A673 (cell line): ENCODE measurements at regions not wholly inside any gene's neighbourhood (a gene's known extent, or its start where the extent isn't known, plus 50 kb on each side); places are given as distances from the start of the nearest gene placed in this dataset.

ENCODE experiments used
- BruUV-seq: library from RNA; stranded (reverse); fragments of 400-500 nt; replicated peaks from 2 replicates; lab custom pipeline; 2021; lab: Mats Ljungman, UMichigan
- CTCF ChIA-PET: fragments of 300-600 bp; sonication (Branson Sonifier 250); formaldehyde crosslinking; loops from one replicate; lab custom pipeline; 2022; ENCODE audit warnings: antibody characterized with exemption; lab: Charles Lee
- POLR2A ChIA-PET: fragments of 300-600 bp; sonication (Branson Sonifier 250); formaldehyde crosslinking; loops from one replicate; lab custom pipeline; 2022; ENCODE audit warnings: antibody characterized with exemption; ENCODE audit not compliant: low non-redundant PET; lab: Charles Lee
- DNase-seq: peaks from one replicate; pipeline ENCODE4 v3.0.0-alpha.2; 2015; ENCODE audit warnings: low spot score
- H3K27ac ChIP-seq: fragments of 200-600 bp; sonication (generic); 2 replicates; pipeline ENCODE4 v1.5.1; 2016; ENCODE audit warnings: mixed run types, low read depth, mild to moderate bottlenecking, mixed read lengths, antibody characterized with exemption, low read length; ENCODE audit not compliant: poor library complexity, severe bottlenecking
- H3K27me3 ChIP-seq: fragments of 200-600 bp; sonication (generic); replicated peaks from 2 replicates; pipeline ENCODE4 v1.6.1; 2017; ENCODE audit warnings: mixed run types, low read depth, mild to moderate bottlenecking, mixed read lengths, antibody characterized with exemption, low read length; ENCODE audit not compliant: insufficient read depth, poor library complexity
- H3K36me3 ChIP-seq: fragments of 200-600 bp; sonication (generic); 2 replicates; pipeline ENCODE4 v1.6.1; 2016; ENCODE audit warnings: mixed run types, mild to moderate bottlenecking, mixed read lengths, antibody characterized with exemption, low read length; ENCODE audit not compliant: insufficient read depth, poor library complexity, severe bottlenecking
- H3K4me1 ChIP-seq: fragments of 200-600 bp; sonication (generic); 2 replicates; pipeline ENCODE4 v1.6.1; 2017; ENCODE audit warnings: mixed run types, mild to moderate bottlenecking, mixed read lengths, antibody characterized with exemption, low read length; ENCODE audit not compliant: insufficient read depth, poor library complexity, severe bottlenecking
- H3K4me3 ChIP-seq: fragments of 200-600 bp; sonication (generic); 2 replicates; pipeline ENCODE4 v1.5.1; 2016; ENCODE audit warnings: low read depth, mixed run types, mild to moderate bottlenecking, mixed read lengths, low read length; ENCODE audit not compliant: poor library complexity, severe bottlenecking
- H3K9me3 ChIP-seq: fragments of 200-600 bp; sonication (generic); 2 replicates; pipeline ENCODE4 v1.6.1; 2016; ENCODE audit warnings: mixed run types, low read depth, mild to moderate bottlenecking, mixed read lengths, antibody characterized with exemption, low read length; ENCODE audit not compliant: poor library complexity, severe bottlenecking
- CTCF ChIP-seq: fragments of 300-800, 200-600 bp; sonication (generic); conservative IDR thresholded peaks from 2 replicates; pipeline ENCODE4 v1.5.1; 2017; ENCODE audit warnings: low read depth, mild to moderate bottlenecking, antibody characterized with exemption, low read length, moderate library complexity, mixed read lengths
- EZH2 ChIP-seq: fragments of 200-600 bp; sonication (generic); IDR thresholded peaks from 2 replicates; pipeline ENCODE4 v1.6.1; 2017; ENCODE audit warnings: borderline replicate concordance, low read depth, mild to moderate bottlenecking, mixed read lengths, antibody characterized with exemption, low read length; ENCODE audit not compliant: poor library complexity, severe bottlenecking
- intact Hi-C: fragments of 100-400 bp; cut with micrococcal nuclease; formaldehyde crosslinking; loops from one replicate; pipeline ENCODE4 v1.10.0; 2022; ENCODE audit not compliant: unreplicated experiment

DNA sequence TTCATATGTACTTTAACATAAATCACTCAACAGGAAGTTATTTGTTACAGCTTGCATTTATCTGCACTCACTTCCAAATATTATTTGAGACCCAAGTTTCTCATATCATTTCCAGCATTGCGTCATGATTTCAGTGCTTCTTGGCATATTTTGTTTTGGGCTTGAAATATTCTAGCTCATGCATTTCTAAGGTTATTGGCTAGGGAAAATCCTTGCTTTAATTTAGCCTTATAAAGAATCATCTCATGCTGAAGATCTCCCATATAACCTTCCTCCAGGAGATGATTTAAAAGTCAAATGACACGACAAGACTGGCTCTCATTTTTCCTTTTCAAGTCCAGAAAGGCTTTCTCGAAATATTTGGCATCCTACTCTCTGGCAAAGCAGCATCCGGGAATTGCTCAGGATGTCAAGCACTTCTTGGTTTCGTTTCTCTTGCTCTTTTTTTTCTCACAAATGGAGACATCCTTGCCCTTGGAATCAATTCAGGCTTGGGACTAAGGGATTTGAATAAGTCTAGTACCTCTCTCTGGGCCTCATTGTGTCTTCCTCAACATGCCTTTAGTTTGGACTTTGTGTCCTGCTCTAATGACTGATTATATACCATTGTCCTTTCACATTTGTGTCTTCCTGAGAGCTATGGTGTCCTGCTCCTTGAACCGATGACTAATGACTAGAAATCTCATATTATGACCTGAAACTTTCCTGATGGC lies 295.0 kb downstream of the RMST start:
- ChIA-PET POLR2A (no interaction called here), CTCF (no interaction called here)
- Histone ChIP-seq H3K4me3 (no peak overlapping the region), H3K27ac (no peak overlapping the region), H3K27me3 (peaks cover 81% of the 10 kb centered on the region), H3K9me3 (peaks cover 3% of the 10 kb centered on the region), H3K4me1 (no peaks in the 10 kb centered on the region), H3K36me3 (no peaks in the 10 kb centered on the region)
- intact Hi-C loops = no loop called here
- no peak for DNase-seq
- TF ChIP-seq EZH2 (no peak), CTCF (no peak)
- BruUV-seq = no TSS peak

DNA sequence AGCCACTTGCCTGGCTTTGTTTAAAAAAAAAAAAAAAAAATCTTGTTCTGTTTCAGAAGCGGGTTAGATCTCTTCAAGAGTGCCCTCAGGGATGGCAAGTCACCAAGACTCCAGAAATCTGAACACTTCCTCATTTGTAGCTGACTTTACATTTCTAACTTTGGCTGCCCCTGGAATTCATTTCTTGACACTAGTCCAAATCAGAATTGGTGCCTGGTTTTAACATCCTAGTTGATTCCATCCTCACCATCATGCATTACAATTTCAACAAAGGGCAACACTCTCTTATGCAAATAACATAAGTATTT lies 295.5 kb downstream of the RMST start:
- CTCF ChIA-PET = no interaction called here

DNA sequence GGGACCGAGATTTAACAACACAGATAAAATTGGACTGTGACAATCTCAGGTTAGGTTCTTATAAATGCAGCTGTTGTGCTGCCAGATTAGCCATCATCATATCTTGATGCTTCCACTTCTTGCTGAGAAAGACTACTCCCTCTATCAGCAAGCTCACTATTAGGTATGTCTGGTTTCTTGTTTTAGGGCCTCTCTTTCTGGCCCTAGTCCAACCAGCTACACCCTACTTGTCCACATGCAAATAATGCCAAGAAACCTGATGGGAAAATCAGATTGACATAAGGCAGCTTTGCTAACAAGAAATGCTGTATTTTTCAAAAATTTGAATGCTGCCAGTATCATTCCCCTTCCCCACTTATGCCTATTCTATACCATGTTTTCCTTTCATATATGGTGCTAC lies 296.0 kb downstream of the RMST start:
- Histone ChIP-seq H3K27ac (no peak overlapping the region), H3K36me3 (no peaks in the 10 kb centered on the region), H3K4me1 (no peaks in the 10 kb centered on the region), H3K9me3 (peaks cover 3% of the 10 kb centered on the region), H3K27me3 (peaks cover 82% of the 10 kb centered on the region), H3K4me3 (no peak overlapping the region)
- ChIA-PET POLR2A (no interaction called here), CTCF (no interaction called here)
- BruUV-seq = no TSS peak
- intact Hi-C loops = no loop called here
- no peak for DNase-seq
- TF ChIP-seq EZH2 (no peak), CTCF (no peak)

More for the DNA sequence above, 295.5 kb downstream of the RMST start:
- DNase-seq = no peak
- Histone ChIP-seq H3K4me3 (no peak overlapping the region), H3K27me3 (peaks cover 81% of the 10 kb centered on the region), H3K4me1 (no peaks in the 10 kb centered on the region), H3K27ac (no peak overlapping the region), H3K36me3 (no peaks in the 10 kb centered on the region), H3K9me3 (peaks cover 3% of the 10 kb centered on the region)
- BruUV-seq = no TSS peak
- TF ChIP-seq EZH2 (no peak), CTCF (no peak)
- intact Hi-C loops = no loop called here
- POLR2A ChIA-PET = no interaction called here
